Spleen (tissue), 11 donors: ENCODE measurements at regions not wholly inside any gene's neighbourhood (a gene's known extent, or its start where the extent isn't known, plus 50 kb on each side); places are given as distances from the start of the nearest gene placed in this dataset.

Experiments
- DNase-seq: peaks from one replicate; pipeline ENCODE4 v3.0.0-alpha.2; 2020
- H3K27ac ChIP-seq, 8 donors: fragments of 200-600 bp; sonication (generic) in 7 of 8; 1 replicate in 4 of 8; 2 replicates in 4 of 8; pipeline versions ENCODE4 v1.5.0 to v1.8.0; 2016 to 2021; ENCODE audit warnings: inconsistent platforms in 4 of 8, mild to moderate bottlenecking in 4 of 8, moderate library complexity in 1 of 8
- H3K27me3 ChIP-seq, 7 donors: fragments of 200-600 bp; sonication (generic) in 6 of 7; replicated peaks in 1 of 7; 1 replicate in 4 of 7; 2 replicates in 3 of 7; pipeline versions ENCODE4 v1.5.0 to v1.8.0; 2016 to 2021; ENCODE audit warnings: inconsistent platforms in 3 of 7, mild to moderate bottlenecking in 1 of 7
- H3K36me3 ChIP-seq, 6 donors: fragments of 200-600 bp; sonication (generic) in 5 of 6; 1 replicate in 4 of 6; 2 replicates in 2 of 6; pipeline versions ENCODE4 v1.5.0 to v1.8.0; 2016 to 2021; ENCODE audit warnings: inconsistent platforms in 2 of 6
- H3K4me1 ChIP-seq, 6 donors: fragments of 200-600 bp; sonication (generic) in 5 of 6; 1 replicate in 3 of 6; 2 replicates in 3 of 6; pipeline versions ENCODE4 v1.5.0 to v1.8.0; 2016 to 2021; ENCODE audit warnings: inconsistent platforms in 3 of 6
- H3K4me3 ChIP-seq, 8 donors: fragments of 200-600 bp; sonication (generic) in 7 of 8; 1 replicate in 4 of 8; 2 replicates in 4 of 8; pipeline versions ENCODE4 v1.5.0 to v1.8.0; 2016 to 2021; ENCODE audit warnings: inconsistent platforms in 4 of 8, mild to moderate bottlenecking in 4 of 8, moderate library complexity in 2 of 8
- H3K9me3 ChIP-seq, 8 donors: fragments of 200-600 bp; sonication (generic) in 7 of 8; 1 replicate in 4 of 8; 2 replicates in 4 of 8; pipeline versions ENCODE4 v1.5.0 to v1.8.0; 2016 to 2021; ENCODE audit warnings: inconsistent platforms in 4 of 8
- POLR2A ChIP-seq, 3 donors: fragments of 450-650 bp; IDR thresholded peaks; one replicate each; pipeline ENCODE4 v1.5.1; 2017; ENCODE audit warnings: antibody characterized with exemption in 3 of 3, mild to moderate bottlenecking in 1 of 3
- POLR2AphosphoS5 ChIP-seq, 3 donors: sonication (generic); formaldehyde crosslinking; IDR thresholded peaks; one replicate each; pipeline ENCODE4 v1.5.1; 2017; ENCODE audit warnings: antibody characterized with exemption in 3 of 3
- WGBS, 5 donors: extraction: QIAGEN DNeasy Blood & Tissue Kit in 3 of 5; methylation state at CpG; one replicate each; pipeline versions ENCODE4 v1.1.5 to v1.1.7; 2013 to 2018; 5-methylcytosine and 5-hydroxymethylcytosine counted together
- intact Hi-C: fragments of 100-400 bp; cut with DNase I; formaldehyde crosslinking; loops from one replicate; pipeline ENCODE4 v1.15.0; 2023; ENCODE audit warnings: low total_unique reads
- TF ChIP-seq, protein P1 (sequence below), 11 experiments: fragments of 200-600 bp in 7 of 11; fragments of 450-650 bp in 4 of 11; sonication (generic) in 4 of 11; IDR thresholded peaks in 8 of 11; conservative IDR thresholded peaks in 3 of 11; 1 replicate in 7 of 11; 2 replicates in 4 of 11; pipeline versions ENCODE4 v1.4.0 to v1.8.0; 2016 to 2021; ENCODE audit warnings: antibody characterized with exemption in 11 of 11, inconsistent platforms in 4 of 11, mild to moderate bottlenecking in 1 of 11
- donor health status: healthy with polysubstance abuse.
- donor health status: DM: no; HTN: no; CAD: no; lungs with moderate emphysema.
- donor health status: DM: no; HTN: no; CAD: no.
- donor health status: Bipolar disorder and iron deficiency.
- donor health status: healthy.
- donor health status: DM: no; HTN: no; CAD: no.
- donor health status: DM: yes; HTN: yes; CAD: no.

DNA sequence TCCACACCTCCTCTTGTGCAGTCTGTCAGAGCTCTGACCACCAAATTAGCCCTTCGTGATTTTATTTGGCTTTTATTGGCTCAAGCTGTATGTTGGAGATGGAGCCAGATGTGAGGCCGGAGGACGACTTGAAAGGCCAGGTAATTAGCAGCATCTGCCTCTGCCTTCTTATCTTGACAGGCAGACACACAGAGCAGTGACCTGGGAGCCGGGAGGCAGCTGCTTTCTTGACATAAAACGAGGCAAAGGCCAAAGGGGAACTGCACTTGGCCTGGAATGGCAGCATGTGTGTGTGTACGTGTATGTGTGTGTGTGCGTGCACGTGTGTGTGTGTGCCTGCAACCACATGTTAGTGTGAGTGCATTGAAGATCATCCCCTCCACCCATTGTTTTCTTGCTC lies 56.9 kb upstream of the BRD7 start:
- intact Hi-C loops = no loop called here
- H3K36me3 ChIP-seq = no peaks in the 10 kb centered on the region
- TF ChIP-seq, protein P1, sequence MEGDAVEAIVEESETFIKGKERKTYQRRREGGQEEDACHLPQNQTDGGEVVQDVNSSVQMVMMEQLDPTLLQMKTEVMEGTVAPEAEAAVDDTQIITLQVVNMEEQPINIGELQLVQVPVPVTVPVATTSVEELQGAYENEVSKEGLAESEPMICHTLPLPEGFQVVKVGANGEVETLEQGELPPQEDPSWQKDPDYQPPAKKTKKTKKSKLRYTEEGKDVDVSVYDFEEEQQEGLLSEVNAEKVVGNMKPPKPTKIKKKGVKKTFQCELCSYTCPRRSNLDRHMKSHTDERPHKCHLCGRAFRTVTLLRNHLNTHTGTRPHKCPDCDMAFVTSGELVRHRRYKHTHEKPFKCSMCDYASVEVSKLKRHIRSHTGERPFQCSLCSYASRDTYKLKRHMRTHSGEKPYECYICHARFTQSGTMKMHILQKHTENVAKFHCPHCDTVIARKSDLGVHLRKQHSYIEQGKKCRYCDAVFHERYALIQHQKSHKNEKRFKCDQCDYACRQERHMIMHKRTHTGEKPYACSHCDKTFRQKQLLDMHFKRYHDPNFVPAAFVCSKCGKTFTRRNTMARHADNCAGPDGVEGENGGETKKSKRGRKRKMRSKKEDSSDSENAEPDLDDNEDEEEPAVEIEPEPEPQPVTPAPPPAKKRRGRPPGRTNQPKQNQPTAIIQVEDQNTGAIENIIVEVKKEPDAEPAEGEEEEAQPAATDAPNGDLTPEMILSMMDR (IDR thresholded peaks at IDR 0.05 in 8 of 11, conservative IDR thresholded peaks at IDR 0.05 in 3 of 11) = no peak
- TF ChIP-seq POLR2A (IDR thresholded peaks at IDR 0.05) = no peak
- TF ChIP-seq POLR2AphosphoS5 (IDR thresholded peaks at IDR 0.05) = no peak
- H3K27ac ChIP-seq = no peak overlapping the region
- 35 to 52% (median 47%) methylated on average over 8 of the region's 8 CpGs for WGBS, 5 donors
- H3K4me1 ChIP-seq = no peaks in the 10 kb centered on the region
- H3K27me3 ChIP-seq = peaks cover 0 to 11% (median 0%) of the 10 kb centered on the region in 7 donors
- no peak overlapping the region for H3K4me3 ChIP-seq
- DNase-seq = no peak
- H3K9me3 ChIP-seq = peaks cover 0 to 6% (median 0%) of the 10 kb centered on the region in 8 donors

DNA sequence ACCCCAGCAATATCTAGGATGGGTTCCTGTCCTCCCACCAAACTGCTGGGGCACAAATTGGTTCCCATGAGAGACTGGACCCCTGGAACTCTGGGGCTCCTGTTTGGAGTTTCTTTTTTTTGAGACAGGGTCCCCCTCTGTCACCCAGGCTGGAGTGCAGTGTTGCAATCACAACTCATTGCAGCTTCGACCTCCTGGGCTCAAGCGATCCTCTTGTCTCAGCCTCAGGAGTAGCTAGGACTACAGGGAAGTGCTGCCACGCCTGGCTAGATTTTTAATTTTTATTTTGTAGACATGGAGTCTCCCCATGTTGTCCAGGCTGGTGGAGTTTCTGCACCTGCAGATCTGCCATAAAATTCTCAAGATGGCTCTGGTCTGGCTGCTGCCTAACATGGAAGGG lies 56.3 kb upstream of the BRD7 start:
- WGBS, 5 donors = 75 to 89% (median 81%) methylated on average over 3 of the region's 3 CpGs
- intact Hi-C loops = no loop called here
- H3K27ac ChIP-seq = no peak overlapping the region
- no peaks in the 10 kb centered on the region for H3K4me1 ChIP-seq
- TF ChIP-seq, protein P1 (IDR thresholded peaks at IDR 0.05 in 8 of 11, conservative IDR thresholded peaks at IDR 0.05 in 3 of 11) = no peak
- TF ChIP-seq POLR2AphosphoS5 (IDR thresholded peaks at IDR 0.05) (no peak), POLR2A (IDR thresholded peaks at IDR 0.05) (no peak)
- DNase-seq = no peak
- peaks cover 0 to 12% (median 5%) of the 10 kb centered on the region in 8 donors for H3K9me3 ChIP-seq
- peaks cover 0 to 11% (median 0%) of the 10 kb centered on the region in 7 donors for H3K27me3 ChIP-seq
- no peak overlapping the region for H3K4me3 ChIP-seq
- no peaks in the 10 kb centered on the region for H3K36me3 ChIP-seq

DNA sequence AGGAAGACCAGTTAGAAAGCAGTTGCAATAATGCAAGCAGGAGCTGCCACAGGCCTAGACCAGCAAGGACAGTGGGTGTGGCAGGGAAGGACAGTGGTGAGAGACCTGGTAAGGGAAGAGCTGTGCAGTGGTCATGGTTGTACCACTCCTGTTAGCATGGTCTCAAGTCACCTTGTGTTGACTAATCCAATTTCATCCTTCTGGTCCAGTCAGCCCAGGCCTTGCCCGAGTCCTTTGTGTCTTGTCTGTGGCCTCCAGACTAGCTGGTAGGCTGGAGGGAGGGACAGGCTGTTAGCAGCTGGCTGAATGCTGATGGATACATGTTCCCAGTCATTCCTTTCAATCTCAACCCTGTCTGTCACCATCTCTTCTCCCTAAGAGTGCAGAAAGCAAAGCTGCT lies 54.1 kb upstream of the BRD7 start:
- Histone ChIP-seq H3K4me1 (no peaks in the 10 kb centered on the region), H3K4me3 (no peak overlapping the region), H3K27me3 (peaks cover 0 to 11% (median 0%) of the 10 kb centered on the region in 7 donors), H3K9me3 (peaks cover 5 to 33% (median 26%) of the 10 kb centered on the region in 8 donors), H3K36me3 (no peaks in the 10 kb centered on the region), H3K27ac (no peak overlapping the region)
- TF ChIP-seq POLR2AphosphoS5 (IDR thresholded peaks at IDR 0.05) (no peak), POLR2A (IDR thresholded peaks at IDR 0.05) (no peak)
- TF ChIP-seq, protein P1 (IDR thresholded peaks at IDR 0.05 in 8 of 11, conservative IDR thresholded peaks at IDR 0.05 in 3 of 11) = no peak
- no peak for DNase-seq
- intact Hi-C loops = no loop called here
- WGBS, 5 donors = 67 to 100% (median 78%) methylated on average over 1 of the region's 1 CpG

- no peak overlapping the region for H3K4me3 ChIP-seq
- DNase-seq = no peak
- no peaks in the 10 kb centered on the region for H3K36me3 ChIP-seq
- intact Hi-C loops = no loop called here
- no peaks in the 10 kb centered on the region for H3K4me1 ChIP-seq
- peaks cover 0 to 5% (median 0%) of the 10 kb centered on the region in 7 donors for H3K27me3 ChIP-seq
- H3K9me3 ChIP-seq = peaks cover 12 to 65% (median 52%) of the 10 kb centered on the region in 8 donors
- TF ChIP-seq POLR2AphosphoS5 (IDR thresholded peaks at IDR 0.05) (no peak), POLR2A (IDR thresholded peaks at IDR 0.05) (no peak)
- TF ChIP-seq, protein P1 (IDR thresholded peaks at IDR 0.05 in 8 of 11, conservative IDR thresholded peaks at IDR 0.05 in 3 of 11) = no peak
- H3K27ac ChIP-seq = no peak overlapping the region
These were observed 50.3 kb upstream of the BRD7 start for GRCh38 chr16:50419116-50419515.
